ENCODE measurements at regions not wholly inside any gene's neighbourhood (a gene's known extent, or its start where the extent isn't known, plus 50 kb on each side); places are given as distances from the start of the nearest gene placed in this dataset.

GRCh38 chr9:81455462-81456219 is 233.7 kb downstream of the TLE1 start:
- no peaks in the 10 kb centered on the region for H3K27me3 ChIP-seq (replicated peaks in 1 of 4; ENCODE audit: control insufficient read depth in 3 of 4, extremely low read depth in 1 of 4, insufficient read depth in 3 of 4, low read length in 3 of 4)
- no peak overlapping the region for H2BK15ac ChIP-seq (ENCODE audit: low read length)
- no peak overlapping the region for H4K5ac ChIP-seq (ENCODE audit: insufficient read length, low read depth, low read length)
- H3K23ac ChIP-seq (ENCODE audit: insufficient read length), result no peak overlapping the region
- no peak overlapping the region for H3K4me2 ChIP-seq (ENCODE audit: insufficient read depth in 1 of 2, low read depth in 2 of 2, low read length in 2 of 2)
- POLR2A ChIA-PET (ENCODE audit: partially characterized antibody), result no interaction called here
- 92% methylated on average over 4 of the region's 4 CpGs; no CpG with 5 or more reads in 1 of the 2 experiments for WGBS, 2 experiments (ENCODE audit: extremely low coverage in 1 of 2, insufficient coverage in 1 of 2, insufficient read length in 1 of 2, insufficient replicate concordance in 2 of 2, low coverage in 1 of 2, low lambda C conversion rate in 2 of 2, missing lambda C conversion rate in 1 of 2)
- no peak overlapping the region; the same call in 1 of the 2 replicates for H4K8ac ChIP-seq (ENCODE audit: extremely low read depth, insufficient read depth, low read length)
- no peak overlapping the region for H3K56ac ChIP-seq (replicated peaks; ENCODE audit: insufficient read length, low read depth, low read length)
- H4K20me1 ChIP-seq (replicated peaks in 1 of 2; ENCODE audit: control insufficient read depth in 1 of 2, insufficient read depth in 2 of 2, low read length in 2 of 2), result no peaks in the 10 kb centered on the region
- H3K23me2 ChIP-seq (ENCODE audit: low read depth, low read length), result no peaks in the 10 kb centered on the region
- H3K4me3 ChIP-seq (ENCODE audit: extremely low read depth in 1 of 4, insufficient read depth in 2 of 4, low read depth in 3 of 4, low read length in 4 of 4), result no peak overlapping the region
- no peaks in the 10 kb centered on the region for H3K9me3 ChIP-seq (ENCODE audit: insufficient read depth in 2 of 2, low read depth in 1 of 2, low read length in 1 of 2)
- H2BK120ac ChIP-seq (replicated peaks; ENCODE audit: low read depth, low read length), result no peak overlapping the region
- no peak overlapping the region for H2AFZ ChIP-seq (ENCODE audit: low read length)
- no peak overlapping the region for H3K14ac ChIP-seq (ENCODE audit: insufficient read length)
- H2BK5ac ChIP-seq (ENCODE audit: low read depth, low read length), result no peak overlapping the region
- FAIRE-seq (no peak), DNase-seq (ENCODE audit: low read depth in 1 of 2, low spot score in 2 of 2) (no peak)
- no peak overlapping the region for H3K18ac ChIP-seq (ENCODE audit: extremely low read depth, low read length)
- H3K4me1 ChIP-seq (replicated peaks in 1 of 4; ENCODE audit: control insufficient read depth in 3 of 4, insufficient read depth in 4 of 4, low read length in 3 of 4), result no peaks in the 10 kb centered on the region
- H3K36me3 ChIP-seq (ENCODE audit: control insufficient read depth in 2 of 4, insufficient read depth in 4 of 4, low read length in 3 of 4), result no peaks in the 10 kb centered on the region
- H3K27ac ChIP-seq (ENCODE audit: low read depth, low read length), result no peak overlapping the region
- no peak overlapping the region for H2AK5ac ChIP-seq (ENCODE audit: low read depth, low read length)
- no peaks in the 10 kb centered on the region for H3K79me1 ChIP-seq (ENCODE audit: low read depth, low read length)
- no peaks in the 10 kb centered on the region for H3K79me2 ChIP-seq (ENCODE audit: control insufficient read depth in 1 of 2, insufficient read depth in 2 of 2, low read length in 2 of 2)
- H3K9ac ChIP-seq (replicated peaks in 1 of 4; ENCODE audit: extremely low read depth in 1 of 4, low read depth in 3 of 4, low read length in 3 of 4), result no peak overlapping the region
- H3K4ac ChIP-seq (replicated peaks; ENCODE audit: insufficient read length, low read depth, low read length), result no peak overlapping the region
- CTCF ChIA-PET (ENCODE audit: partially characterized antibody), result no interaction called here
- H2BK20ac ChIP-seq (ENCODE audit: low read length), result no peak overlapping the region
- no peak overlapping the region for H2BK12ac ChIP-seq (ENCODE audit: low read depth, low read length)
- H4K91ac ChIP-seq (replicated peaks; ENCODE audit: insufficient read length, low read length), result no peak overlapping the region
- TF ChIP-seq CHD2 (IDR thresholded peaks at IDR 0.05; ENCODE audit: low read length) (no peak), YY1 (IDR thresholded peaks at IDR 0.05; ENCODE audit: low read depth, low read length) (no peak), ATF3 (IDR thresholded peaks at IDR 0.05; ENCODE audit: insufficient read depth, low read depth, low read length) (no peak), CBX5 (IDR thresholded peaks at IDR 0.05; ENCODE audit: low read depth, low read length) (no peak), EZH2 (IDR thresholded peaks at IDR 0.05; ENCODE audit: low read depth, low read length, severe bottlenecking) (no peak), SIN3A (conservative IDR thresholded peaks at IDR 0.05 in 1 of 2, IDR thresholded peaks at IDR 0.05 in 1 of 2; ENCODE audit: low read depth in 1 of 2, low read length in 2 of 2) (no peak), FOSL1 (IDR thresholded peaks at IDR 0.05; ENCODE audit: insufficient read depth, low read depth, low read length) (no peak), MAX (IDR thresholded peaks at IDR 0.05) (no peak), SAP30 (IDR thresholded peaks at IDR 0.05; ENCODE audit: insufficient read depth, insufficient replicate concordance, low read length) (no peak)
